Stimulated activated naive B cell treated with anti-CD40 and anti-IgM and Interleukin-4, amounts not matched to agents 10 μg/mL and 1 μg/mL and 100 μg/mL, for 72 hours (primary cell): ENCODE measurements at regions not wholly inside any gene's neighbourhood (a gene's known extent, or its start where the extent isn't known, plus 50 kb on each side); places are given as distances from the start of the nearest gene placed in this dataset.

Experiments
- ATAC-seq, 2 donors: fragments of 150-1000 bp; cut with Tn5 transposase; replicated peaks; 2 replicates each; pipeline ENCODE4 v1.10.0; 2021; ENCODE audit warnings: moderate library complexity in 1 of 2
- DNase-seq: peaks from one replicate; pipeline ENCODE4 v3.0.0; 2021
- H3K27ac Mint-ChIP-seq: one replicate; pipeline ENCODE4 v1.8.0; 2022; ENCODE audit warnings: mild to moderate bottlenecking, mixed read lengths
- H3K27me3 Mint-ChIP-seq, 2 donors: one replicate each; pipeline ENCODE4 v1.8.0; 2022; ENCODE audit warnings: mixed read lengths in 2 of 2
- H3K36me3 Mint-ChIP-seq, 2 donors: one replicate each; pipeline ENCODE4 v1.8.0; 2022; ENCODE audit warnings: mixed read lengths in 2 of 2, mild to moderate bottlenecking in 1 of 2
- H3K4me1 Mint-ChIP-seq, 2 donors: one replicate each; pipeline ENCODE4 v1.8.0; 2022; ENCODE audit warnings: mixed read lengths in 2 of 2, mild to moderate bottlenecking in 1 of 2
- H3K4me3 Mint-ChIP-seq, 2 donors: one replicate each; pipeline ENCODE4 v1.8.0; 2022; ENCODE audit warnings: mild to moderate bottlenecking in 2 of 2, mixed read lengths in 2 of 2, moderate library complexity in 1 of 2
- H3K9me3 Mint-ChIP-seq, 2 donors: one replicate each; pipeline ENCODE4 v1.8.0; 2022; ENCODE audit warnings: mixed read lengths in 2 of 2, mild to moderate bottlenecking in 1 of 2

DNA sequence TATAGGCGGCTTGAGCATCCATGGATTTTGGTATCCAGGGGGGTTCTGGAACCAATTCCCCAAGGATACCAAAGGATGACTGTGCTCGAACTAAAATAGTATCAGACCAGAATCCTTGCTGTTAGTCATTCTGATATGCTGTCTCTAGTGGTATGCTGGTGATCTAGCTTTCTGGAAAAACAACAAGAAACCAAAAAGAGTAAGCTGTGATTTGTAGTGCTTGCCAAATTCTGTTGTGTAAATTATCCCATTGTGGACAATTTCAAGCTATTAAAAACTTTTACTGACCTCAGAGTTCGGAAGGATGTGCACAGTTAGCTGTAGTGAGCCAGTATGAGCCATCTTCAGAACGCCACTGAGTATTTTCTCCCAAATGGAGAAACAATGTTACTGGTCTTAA lies 99.0 kb upstream of the FBN2 start:
- Mint-ChIP-seq H3K4me3 (no peak overlapping the region), H3K27ac (no peak overlapping the region), H3K27me3 (no peaks in the 10 kb centered on the region), H3K4me1 (no peaks in the 10 kb centered on the region), H3K9me3 (peaks cover 0 to 3% of the 10 kb centered on the region in 2 donors), H3K36me3 (no peaks in the 10 kb centered on the region)
- ATAC-seq (no peak), DNase-seq (no peak)

DNA sequence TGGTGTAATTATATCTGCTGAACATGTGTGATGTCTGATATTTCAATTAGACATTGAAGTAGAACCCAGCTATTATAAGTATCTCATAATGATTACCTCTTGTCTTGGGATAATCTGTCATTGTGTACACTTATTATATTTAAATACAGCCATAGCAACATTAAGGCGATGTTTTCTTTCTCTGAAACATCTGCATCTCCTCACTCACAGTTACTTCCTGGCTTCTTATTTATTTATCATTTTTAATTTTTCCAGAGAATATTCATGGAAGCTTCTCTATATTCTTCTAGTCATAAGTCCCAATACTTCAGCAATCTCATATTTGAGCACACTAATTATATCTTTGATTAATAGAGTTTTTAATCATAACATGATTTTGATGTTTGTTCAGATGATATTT lies 103.8 kb upstream of the FBN2 start:
- ATAC-seq, result no peak
- H3K27ac Mint-ChIP-seq, result no peak overlapping the region
- H3K9me3 Mint-ChIP-seq, result peaks cover 0 to 2% of the 10 kb centered on the region in 2 donors
- no peaks in the 10 kb centered on the region for H3K4me1 Mint-ChIP-seq
- DNase-seq, result no peak
- no peak overlapping the region for H3K4me3 Mint-ChIP-seq
- no peaks in the 10 kb centered on the region for H3K36me3 Mint-ChIP-seq
- H3K27me3 Mint-ChIP-seq, result no peaks in the 10 kb centered on the region

DNA sequence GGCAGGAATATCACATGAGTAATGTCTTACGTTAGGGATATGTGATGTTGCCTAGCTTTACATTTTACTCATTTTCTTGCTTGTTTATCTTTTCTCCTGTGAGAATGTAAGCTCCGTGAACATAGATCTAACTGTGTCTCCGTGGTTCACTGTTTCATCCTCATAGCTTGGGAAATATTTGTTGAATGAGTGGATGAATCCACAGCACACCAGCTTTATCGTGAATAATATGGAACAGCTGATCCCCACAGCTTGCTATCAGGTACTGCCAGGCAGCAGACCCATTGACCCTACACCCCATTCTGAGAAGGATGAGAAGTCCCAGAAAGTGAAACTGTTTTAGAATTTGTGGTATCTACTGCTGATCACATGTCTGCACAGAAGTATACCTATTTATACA lies 106.8 kb upstream of the FBN2 start:
- H3K4me1 Mint-ChIP-seq, result no peaks in the 10 kb centered on the region
- peaks cover 0 to 2% of the 10 kb centered on the region in 2 donors for H3K9me3 Mint-ChIP-seq
- no peak for DNase-seq
- H3K4me3 Mint-ChIP-seq, result no peak overlapping the region
- H3K27ac Mint-ChIP-seq, result no peak overlapping the region
- H3K27me3 Mint-ChIP-seq, result no peaks in the 10 kb centered on the region
- no peaks in the 10 kb centered on the region for H3K36me3 Mint-ChIP-seq
- no peak for ATAC-seq

DNA sequence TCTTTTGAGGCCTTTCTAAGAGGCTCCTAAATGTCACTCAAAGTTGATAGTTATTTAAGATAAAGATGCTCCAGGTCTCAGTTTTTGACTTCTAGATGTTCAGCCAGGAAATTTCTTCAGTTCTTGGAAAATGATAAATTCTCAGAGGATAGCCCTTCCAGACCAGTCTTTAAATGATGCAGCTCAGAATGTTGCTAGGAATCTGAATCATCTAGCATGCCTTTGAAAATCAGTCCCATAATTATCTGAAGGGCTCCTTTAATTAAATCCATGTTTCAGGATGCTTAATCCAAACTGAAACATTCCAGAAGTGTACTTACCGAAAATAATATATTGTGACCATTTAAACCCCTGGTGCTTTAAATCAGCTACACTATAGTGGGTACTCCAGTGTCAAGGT lies 107.5 kb upstream of the FBN2 start:
- Mint-ChIP-seq H3K4me3 (no peak overlapping the region), H3K27me3 (no peaks in the 10 kb centered on the region), H3K9me3 (peaks cover 0 to 4% of the 10 kb centered on the region in 2 donors), H3K36me3 (no peaks in the 10 kb centered on the region), H3K4me1 (no peaks in the 10 kb centered on the region), H3K27ac (no peak overlapping the region)
- ATAC-seq (no peak), DNase-seq (no peak)

DNA sequence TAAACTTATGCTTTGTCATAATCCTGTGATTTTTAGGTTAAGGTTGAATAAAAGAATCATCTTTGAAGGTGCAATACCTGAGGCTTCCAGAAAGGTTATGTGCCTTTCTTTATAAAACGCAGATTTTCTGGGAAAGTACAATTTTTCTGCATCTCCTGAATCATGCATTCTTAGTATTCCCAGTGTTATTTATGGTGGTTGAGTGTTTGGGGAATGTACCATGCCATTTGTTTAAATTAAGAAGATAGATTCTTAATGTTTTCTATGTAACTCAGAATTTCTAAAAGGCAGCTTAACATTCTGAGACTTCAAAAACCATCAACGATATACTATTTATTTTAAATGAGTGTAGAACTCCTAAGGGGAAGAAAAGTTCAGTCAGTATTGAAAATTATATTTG lies 108.1 kb upstream of the FBN2 start:
- ATAC-seq (no peak), DNase-seq (no peak)
- Mint-ChIP-seq H3K4me1 (no peaks in the 10 kb centered on the region), H3K27ac (no peak overlapping the region), H3K36me3 (no peaks in the 10 kb centered on the region), H3K4me3 (no peak overlapping the region), H3K27me3 (no peaks in the 10 kb centered on the region), H3K9me3 (peaks cover 0 to 4% of the 10 kb centered on the region in 2 donors)

DNA sequence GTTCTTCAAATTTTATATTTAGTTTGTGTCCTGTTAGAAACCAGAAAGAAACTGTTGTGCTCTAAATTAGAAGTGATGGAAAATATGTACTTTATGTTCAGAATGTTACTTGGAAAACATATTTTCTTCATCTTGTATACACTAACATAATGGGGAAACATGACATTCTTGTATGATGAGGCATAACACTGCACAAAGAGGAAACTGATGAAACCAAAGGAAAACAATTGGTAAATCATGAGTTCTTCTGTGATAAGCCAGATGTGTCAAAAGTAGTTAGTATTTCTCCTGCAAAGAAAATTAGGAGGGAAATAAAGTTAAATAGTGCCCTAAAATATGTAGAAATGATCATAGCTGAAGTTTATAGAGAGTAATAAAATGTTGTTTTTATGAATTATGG lies 111.1 kb upstream of the FBN2 start:
- ATAC-seq (no peak), DNase-seq (no peak)
- no peaks in the 10 kb centered on the region for H3K36me3 Mint-ChIP-seq
- no peak overlapping the region for H3K27ac Mint-ChIP-seq
- no peaks in the 10 kb centered on the region for H3K4me1 Mint-ChIP-seq
- H3K4me3 Mint-ChIP-seq, result no peak overlapping the region
- H3K27me3 Mint-ChIP-seq, result no peaks in the 10 kb centered on the region
- H3K9me3 Mint-ChIP-seq, result peaks cover under 1 to 9% of the 10 kb centered on the region in 2 donors

DNA sequence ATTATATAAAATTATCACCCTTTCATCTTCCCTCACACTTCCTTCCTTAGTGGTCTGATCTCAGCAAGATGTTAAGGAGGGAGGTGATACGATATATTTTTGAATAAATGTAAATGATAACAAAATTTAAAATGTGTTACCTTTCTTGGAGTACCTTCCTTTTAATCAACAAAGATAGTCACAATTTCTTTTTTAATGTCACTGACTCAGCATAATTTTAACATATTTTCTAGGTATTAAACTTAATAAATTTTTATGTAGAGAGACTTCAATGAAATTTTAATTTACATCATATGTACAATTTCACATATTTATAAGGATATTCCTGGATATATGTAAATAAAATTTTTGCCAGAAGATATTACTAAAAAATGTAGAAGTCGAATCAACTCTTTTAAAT lies 125.0 kb upstream of the FBN2 start:
- no peak overlapping the region for H3K4me3 Mint-ChIP-seq
- no peaks in the 10 kb centered on the region for H3K36me3 Mint-ChIP-seq
- no peaks in the 10 kb centered on the region for H3K4me1 Mint-ChIP-seq
- ATAC-seq, result no peak
- H3K27me3 Mint-ChIP-seq, result no peaks in the 10 kb centered on the region
- H3K9me3 Mint-ChIP-seq, result peaks cover 0 to 8% of the 10 kb centered on the region in 2 donors
- H3K27ac Mint-ChIP-seq, result no peak overlapping the region
- no peak for DNase-seq

DNA sequence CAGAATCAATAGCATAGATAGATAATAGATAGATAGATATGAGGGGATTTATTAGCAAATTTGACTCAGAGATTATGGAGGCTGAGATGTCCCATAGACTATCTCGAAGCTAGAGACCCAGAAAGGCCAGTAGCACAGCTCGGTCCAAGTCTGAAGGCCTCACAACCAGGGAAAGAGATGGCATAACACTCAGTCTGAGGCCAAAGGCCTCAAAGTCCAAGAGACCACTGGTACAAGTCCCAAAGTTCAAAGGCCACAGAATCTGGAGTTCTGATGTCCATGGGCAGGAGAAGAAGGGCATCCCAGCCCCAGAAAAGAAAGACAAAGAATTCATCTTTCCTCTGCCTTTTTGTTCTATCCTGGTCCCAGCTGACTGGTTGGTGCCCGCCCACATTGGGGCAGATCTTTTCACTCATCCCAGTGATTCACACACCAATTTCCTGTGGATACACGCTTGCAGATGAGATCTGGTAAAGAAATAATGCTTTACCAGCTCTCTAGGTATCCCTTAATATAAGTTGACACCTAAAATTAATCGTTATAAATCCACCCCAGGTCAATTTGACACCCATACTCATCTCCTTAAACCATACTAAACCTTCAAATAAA lies 127.8 kb upstream of the FBN2 start:
- Mint-ChIP-seq H3K36me3 (no peaks in the 10 kb centered on the region), H3K27me3 (peaks cover 0 to 4% of the 10 kb centered on the region in 2 donors), H3K27ac (no peak overlapping the region), H3K9me3 (peaks cover 3 to 4% of the 10 kb centered on the region in 2 donors), H3K4me1 (no peaks in the 10 kb centered on the region), H3K4me3 (no peak overlapping the region)
- no peak for ATAC-seq
- DNase-seq, result no peak

DNA sequence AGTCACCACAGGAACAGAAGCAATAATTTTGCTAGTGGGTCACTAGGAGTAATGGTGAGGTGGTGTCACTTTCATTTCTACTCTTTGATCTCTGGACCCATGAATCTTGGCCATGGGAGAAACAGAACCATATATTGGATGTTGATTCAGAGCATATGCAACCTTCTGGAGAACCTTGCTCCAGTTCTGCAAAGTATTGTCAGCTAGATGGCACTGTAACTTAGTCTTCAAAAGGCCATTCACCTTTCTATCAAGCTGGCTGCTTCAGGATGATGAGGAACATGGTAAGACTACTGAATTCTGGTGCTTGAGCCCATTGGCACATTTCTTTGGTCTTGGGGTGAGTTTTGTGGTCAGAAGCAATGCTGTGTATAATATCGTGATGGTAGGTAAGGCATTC lies 129.1 kb upstream of the FBN2 start:
- H3K27me3 Mint-ChIP-seq, result peaks cover 0 to 4% of the 10 kb centered on the region in 2 donors
- no peak overlapping the region for H3K4me3 Mint-ChIP-seq

DNA sequence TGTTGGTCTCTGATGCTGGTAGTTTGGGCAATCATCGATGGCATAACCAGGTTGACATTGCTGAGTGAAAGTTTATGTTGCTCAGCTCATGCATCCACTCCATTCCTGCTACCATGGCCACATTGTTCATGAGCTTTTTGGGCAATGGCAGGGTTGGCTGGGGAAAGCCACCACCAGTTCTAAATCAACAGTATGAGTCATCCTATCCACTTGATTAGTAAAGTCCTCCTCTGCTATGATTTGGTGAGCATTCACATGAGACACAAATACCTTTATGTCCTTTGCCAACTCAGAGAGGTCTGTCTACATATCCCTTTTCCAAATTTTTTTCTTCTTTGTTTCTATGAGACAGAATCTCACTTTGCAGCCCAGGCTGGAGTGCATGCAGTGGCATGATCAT lies 129.7 kb upstream of the FBN2 start:
- ATAC-seq (no peak), DNase-seq (no peak)
- H3K27me3 Mint-ChIP-seq, result peaks cover 0 to 4% of the 10 kb centered on the region in 2 donors
- no peak overlapping the region for H3K4me3 Mint-ChIP-seq
- no peak overlapping the region for H3K27ac Mint-ChIP-seq
- H3K9me3 Mint-ChIP-seq, result peaks cover 3 to 4% of the 10 kb centered on the region in 2 donors
- no peaks in the 10 kb centered on the region for H3K4me1 Mint-ChIP-seq
- no peaks in the 10 kb centered on the region for H3K36me3 Mint-ChIP-seq

More for the DNA sequence above, 129.1 kb upstream of the FBN2 start:
- peaks cover 3 to 4% of the 10 kb centered on the region in 2 donors for H3K9me3 Mint-ChIP-seq
- DNase-seq (no peak), ATAC-seq (no peak)
- no peak overlapping the region for H3K27ac Mint-ChIP-seq
- no peaks in the 10 kb centered on the region for H3K4me1 Mint-ChIP-seq
- no peaks in the 10 kb centered on the region for H3K36me3 Mint-ChIP-seq

DNA sequence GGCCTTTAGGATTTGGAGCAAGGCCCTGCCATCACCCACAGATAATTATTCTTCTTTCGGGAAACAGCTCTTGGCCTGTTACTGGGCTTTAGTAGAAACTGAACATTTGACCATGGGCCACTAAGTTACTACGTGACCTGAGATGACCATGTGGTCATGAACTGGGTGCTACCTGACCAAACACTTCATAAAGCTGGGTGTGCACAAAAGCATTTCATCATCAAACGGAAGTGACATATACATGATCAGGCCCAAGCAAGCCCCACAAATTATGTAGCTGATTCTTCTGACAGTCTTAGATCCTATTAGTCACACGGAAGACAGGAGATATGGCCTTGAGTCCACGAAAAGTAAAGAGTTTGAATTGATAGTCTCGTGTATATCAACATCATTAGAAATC lies 130.9 kb upstream of the FBN2 start:
- H3K9me3 Mint-ChIP-seq, result peaks cover 3 to 4% of the 10 kb centered on the region in 2 donors
- H3K4me3 Mint-ChIP-seq, result no peak overlapping the region
- no peaks in the 10 kb centered on the region for H3K4me1 Mint-ChIP-seq
- no peaks in the 10 kb centered on the region for H3K36me3 Mint-ChIP-seq
- ATAC-seq, result no peak
- H3K27me3 Mint-ChIP-seq, result peaks cover 0 to 4% of the 10 kb centered on the region in 2 donors
- H3K27ac Mint-ChIP-seq, result no peak overlapping the region
- no peak for DNase-seq

DNA sequence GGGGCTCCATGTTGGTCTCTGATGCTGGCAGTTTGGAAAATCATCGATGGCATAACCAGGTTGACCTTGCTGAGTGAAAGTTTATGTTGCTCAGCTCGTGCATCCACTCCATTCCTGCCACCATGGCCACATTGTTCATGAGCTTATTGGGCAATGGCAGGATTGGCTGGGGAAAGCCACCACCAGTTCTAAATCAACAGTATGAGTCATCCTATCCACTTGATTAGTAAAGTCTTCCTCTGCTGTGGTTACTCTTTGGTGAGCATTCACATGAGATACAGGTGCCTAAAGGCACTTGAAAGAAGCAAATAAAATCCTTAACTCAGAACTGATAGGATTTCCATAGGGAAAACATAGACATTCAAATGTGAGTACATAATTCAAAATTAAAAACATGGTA lies 131.8 kb upstream of the FBN2 start:
- H3K27me3 Mint-ChIP-seq, result peaks cover 0 to 4% of the 10 kb centered on the region in 2 donors
- DNase-seq (no peak), ATAC-seq (no peak)
- H3K4me1 Mint-ChIP-seq, result no peaks in the 10 kb centered on the region
- H3K9me3 Mint-ChIP-seq, result peaks cover 3 to 4% of the 10 kb centered on the region in 2 donors
- no peak overlapping the region for H3K27ac Mint-ChIP-seq
- H3K36me3 Mint-ChIP-seq, result no peaks in the 10 kb centered on the region
- H3K4me3 Mint-ChIP-seq, result no peak overlapping the region

DNA sequence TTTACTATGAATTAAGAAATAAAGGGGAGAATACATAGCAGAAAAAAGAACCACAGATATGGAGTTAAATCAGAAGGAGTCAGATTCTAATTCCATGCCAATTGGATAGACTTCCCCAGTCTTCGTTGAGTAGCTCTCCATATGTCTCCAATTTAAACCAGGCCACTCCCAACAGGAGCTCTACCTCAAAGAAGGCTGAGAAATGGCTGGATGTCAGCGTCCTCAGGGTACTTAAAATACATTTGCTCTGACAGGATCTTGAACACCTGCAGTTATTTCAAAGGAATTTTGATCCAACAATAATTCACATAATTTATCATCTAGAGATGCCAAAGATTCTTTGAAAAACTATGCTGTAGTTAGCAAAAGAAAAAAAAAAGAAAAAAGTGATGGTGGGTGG lies 133.9 kb upstream of the FBN2 start:
- no peak for ATAC-seq
- Mint-ChIP-seq H3K4me1 (no peaks in the 10 kb centered on the region), H3K36me3 (no peaks in the 10 kb centered on the region), H3K27ac (no peak overlapping the region), H3K4me3 (no peak overlapping the region), H3K9me3 (peaks cover 3 to 6% of the 10 kb centered on the region in 2 donors), H3K27me3 (peaks cover 0 to 8% of the 10 kb centered on the region in 2 donors)
- no peak for DNase-seq

DNA sequence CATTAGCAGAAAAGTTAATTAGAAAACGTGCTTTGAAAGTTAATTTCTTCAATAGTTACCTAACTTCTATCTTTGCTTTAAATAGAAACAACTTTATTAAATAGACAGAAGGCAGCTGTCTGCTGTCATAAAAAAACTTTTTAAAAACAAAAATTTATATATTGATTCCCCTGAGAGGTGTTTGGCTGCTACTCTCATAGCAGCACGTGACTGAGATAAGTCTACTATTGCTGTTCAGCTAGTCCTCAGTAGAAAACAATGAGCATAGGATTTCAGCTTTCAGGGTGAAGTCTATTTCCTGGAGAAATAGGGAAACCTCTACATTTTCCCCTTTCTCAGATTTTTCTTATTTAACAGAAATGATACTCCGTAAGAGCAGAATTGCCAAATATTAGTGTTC lies 135.0 kb upstream of the FBN2 start:
- ATAC-seq (no peak), DNase-seq (no peak)
- Mint-ChIP-seq H3K36me3 (no peaks in the 10 kb centered on the region), H3K4me3 (no peak overlapping the region), H3K27me3 (peaks cover 0 to 8% of the 10 kb centered on the region in 2 donors), H3K4me1 (no peaks in the 10 kb centered on the region), H3K9me3 (peaks cover 3 to 6% of the 10 kb centered on the region in 2 donors), H3K27ac (no peak overlapping the region)

DNA sequence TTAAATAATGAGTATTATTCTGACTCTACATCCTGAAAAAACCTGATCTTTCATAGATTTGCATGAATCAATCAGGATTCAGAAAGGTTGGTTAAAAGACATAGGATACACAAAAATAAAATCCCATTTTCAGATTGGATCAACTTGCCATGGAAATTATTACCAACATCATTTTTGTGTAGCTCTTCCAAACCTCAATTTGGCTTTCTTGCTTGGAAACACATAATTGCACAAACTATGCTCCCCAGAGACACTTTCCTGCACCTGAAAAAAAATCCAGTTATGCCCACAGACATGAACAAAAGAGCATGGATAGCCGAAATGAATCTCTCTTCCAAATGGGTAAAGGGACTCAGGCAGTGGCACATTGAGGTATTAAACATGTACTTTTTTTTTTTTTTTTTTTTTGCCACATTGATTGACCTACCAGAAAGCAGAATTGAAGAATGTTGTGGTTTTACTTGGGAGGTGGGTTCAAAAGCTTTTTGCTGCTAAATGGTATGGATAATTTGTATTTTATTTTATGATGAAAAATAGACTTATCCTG lies 135.4 kb upstream of the FBN2 start:
- H3K9me3 Mint-ChIP-seq, result peaks cover 3 to 6% of the 10 kb centered on the region in 2 donors
- ATAC-seq (no peak), DNase-seq (no peak)
- H3K27me3 Mint-ChIP-seq, result peaks cover 0 to 8% of the 10 kb centered on the region in 2 donors
- no peaks in the 10 kb centered on the region for H3K36me3 Mint-ChIP-seq
- no peak overlapping the region for H3K4me3 Mint-ChIP-seq
- no peaks in the 10 kb centered on the region for H3K4me1 Mint-ChIP-seq
- no peak overlapping the region for H3K27ac Mint-ChIP-seq
